Erythroblast (primary cell): ENCODE measurements at regions not wholly inside any gene's neighbourhood (a gene's known extent, or its start where the extent isn't known, plus 50 kb on each side); places are given as distances from the start of the nearest gene placed in this dataset.

Source experiments
- GATA1 ChIP-seq: IDR thresholded peaks from 2 replicates; pipeline ENCODE4 v1.6.1; 2011; ENCODE audit warnings: low read depth, mild to moderate bottlenecking, control low read depth, low read length, moderate library complexity
- POLR2A ChIP-seq: IDR thresholded peaks from 2 replicates; pipeline ENCODE4 v1.6.1; 2011; ENCODE audit warnings: mild to moderate bottlenecking, low read length

DNA sequence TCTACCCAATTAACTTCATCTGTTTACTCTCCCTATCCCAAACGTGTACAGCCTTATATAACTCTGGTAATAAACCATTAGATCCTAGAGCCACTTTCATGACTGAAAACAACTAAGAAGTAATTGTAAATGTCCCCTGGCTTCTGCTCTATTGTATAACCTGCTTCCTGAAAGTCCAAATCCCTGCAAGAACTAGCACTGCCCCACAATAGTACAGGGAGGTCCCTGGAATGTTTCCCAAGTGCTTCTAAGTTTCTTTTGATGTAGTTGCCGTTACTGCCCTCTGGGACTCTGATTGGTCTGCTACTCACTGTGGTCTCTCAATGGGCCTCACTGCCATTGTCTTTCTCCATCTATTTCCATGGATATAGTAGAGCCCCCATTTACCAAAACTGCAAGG is 764.0 kb upstream of the GHITM start:
- no peak for TF ChIP-seq POLR2A
- no peak for TF ChIP-seq GATA1
